SK-N-SH (cell line): ENCODE measurements at regions not wholly inside any gene's neighbourhood (a gene's known extent, or its start where the extent isn't known, plus 50 kb on each side); places are given as distances from the start of the nearest gene placed in this dataset.

Source experiments
- CTCF ChIA-PET: fragments of 300-600, 350-600 bp; formaldehyde crosslinking; extraction: SDS; loops from one replicate; lab custom pipeline; 2021; lab: Yijun Ruan, JAX
- POLR2A ChIA-PET: fragments of 350-600 bp; sonication (Branson Sonifier 250); formaldehyde crosslinking; extraction: SDS; loops from one replicate; lab custom pipeline; 2020; ENCODE audit warnings: antibody characterized with exemption, inconsistent platforms; lab: Yijun Ruan, JAX
- DNase-seq: peaks from one replicate; pipeline ENCODE4 v3.0.0; 2012
- H2AFZ ChIP-seq: fragments of 200-600 bp; sonication (generic); 2 replicates; pipeline ENCODE4 v1.8.1; 2016; ENCODE audit warnings: antibody characterized with exemption, mild to moderate bottlenecking, low read depth
- H3F3A ChIP-seq: fragments of 200-600 bp; sonication (generic); replicated peaks from 2 replicates; pipeline ENCODE3; 2016; ENCODE audit warnings: antibody characterized with exemption, mild to moderate bottlenecking; ENCODE audit not compliant: insufficient read depth
- H3K27ac ChIP-seq, 2 experiments: fragments of 200-500 bp in 1 of 2; fragments of 200-600 bp in 1 of 2; sonication (Bioruptor generic) in 1 of 2; sonication (generic), shearing (Covaris generic) in 1 of 2; 2 replicates each; pipeline versions ENCODE4 v1.5.1 to v1.6.1; 2014 to 2016; ENCODE audit warnings: low read depth in 2 of 2, inconsistent platforms in 1 of 2, low read length in 1 of 2, mild to moderate bottlenecking in 1 of 2, mixed read lengths in 1 of 2
- H3K27me3 ChIP-seq: fragments of 200-600 bp; sonication (generic), shearing (Covaris generic); 2 replicates; pipeline ENCODE4 v1.6.1; 2016; ENCODE audit warnings: mixed run types; ENCODE audit not compliant: insufficient read depth
- H3K36me3 ChIP-seq, 2 experiments: fragments of 200-500 bp in 1 of 2; fragments of 200-600 bp in 1 of 2; sonication (Bioruptor generic) in 1 of 2; sonication (generic) in 1 of 2; replicated peaks in 1 of 2; 2 replicates each; pipeline versions ENCODE3 to v1.5.1; 2014 to 2016; ENCODE audit warnings: low read length in 1 of 2, mild to moderate bottlenecking in 1 of 2; ENCODE audit not compliant: insufficient read depth in 2 of 2, control insufficient read depth in 1 of 2
- H3K4me1 ChIP-seq, 2 experiments: fragments of 200-500 bp in 1 of 2; fragments of 200-600 bp in 1 of 2; sonication (Bioruptor generic) in 1 of 2; sonication (generic), shearing (Covaris generic) in 1 of 2; 2 replicates each; pipeline versions ENCODE4 v1.5.1 to v1.6.1; 2014 to 2016; ENCODE audit warnings: low read depth in 1 of 2, low read length in 1 of 2, mixed run types in 1 of 2; ENCODE audit not compliant: insufficient read depth in 2 of 2, control insufficient read depth in 1 of 2
- H3K4me2 ChIP-seq: fragments of 200-600 bp; sonication (generic), shearing (Covaris generic); 2 replicates; pipeline ENCODE4 v1.6.1; 2017; ENCODE audit warnings: mixed run types
- H3K4me3 ChIP-seq, 2 experiments: fragments of 200-500 bp in 1 of 2; fragments of 200-600 bp in 1 of 2; sonication (Bioruptor generic) in 1 of 2; sonication (generic), shearing (Covaris generic) in 1 of 2; 2 replicates each; pipeline versions ENCODE4 v1.5.1 to v1.8.1; 2014 to 2016; ENCODE audit warnings: low read depth in 2 of 2, inconsistent platforms in 1 of 2, low read length in 1 of 2, mild to moderate bottlenecking in 1 of 2, mixed read lengths in 1 of 2, moderate library complexity in 1 of 2
- H3K79me2 ChIP-seq: fragments of 200-600 bp; sonication (generic); 2 replicates; pipeline ENCODE4 v1.8.1; 2017; ENCODE audit warnings: mild to moderate bottlenecking; ENCODE audit not compliant: insufficient read depth
- H3K9ac ChIP-seq: fragments of 200-600 bp; sonication (generic); 2 replicates; pipeline ENCODE4 v1.6.1; 2017; ENCODE audit warnings: mixed run types
- H3K9me2 ChIP-seq: fragments of 200-600 bp; sonication (generic); 2 replicates; pipeline ENCODE4 v1.6.1; 2017; ENCODE audit warnings: mixed run types
- H3K9me3 ChIP-seq: fragments of 200-600 bp; sonication (generic); 2 replicates; pipeline ENCODE4 v1.6.1; 2017; ENCODE audit warnings: mixed run types, mild to moderate bottlenecking, moderate library complexity
- H4K20me1 ChIP-seq: fragments of 200-600 bp; sonication (generic); 2 replicates; pipeline ENCODE4 v1.6.1; 2017; ENCODE audit warnings: mild to moderate bottlenecking, mixed run types; ENCODE audit not compliant: insufficient read depth
- CHD2 ChIP-seq: fragments of 150-350 bp; IDR thresholded peaks from 2 replicates; pipeline ENCODE4 v1.6.1; 2018; ENCODE audit warnings: low read length; ENCODE audit not compliant: partially characterized antibody
- CTCF ChIP-seq: fragments of 200-600 bp; sonication (generic); IDR thresholded peaks from 2 replicates; pipeline ENCODE4 v1.6.1; 2017; ENCODE audit warnings: antibody characterized with exemption, mild to moderate bottlenecking, moderate library complexity
- EP300 ChIP-seq, 2 experiments: IDR thresholded peaks; 2 replicates each; pipeline versions ENCODE4 v1.4.0 to v1.6.1; 2012; ENCODE audit warnings: borderline replicate concordance in 1 of 2, low read depth in 1 of 2, low read length in 1 of 2
- GABPA ChIP-seq: IDR thresholded peaks from 2 replicates; pipeline ENCODE4 v1.4.0; 2012; ENCODE audit warnings: low read depth, mild to moderate bottlenecking
- JUND ChIP-seq: IDR thresholded peaks from 2 replicates; pipeline ENCODE4 v1.4.0; 2012
- MXI1 ChIP-seq: IDR thresholded peaks from 2 replicates; pipeline ENCODE4 v1.6.1; 2012; ENCODE audit warnings: mild to moderate bottlenecking, low read depth, low read length, improper control_type of control experiment
- NFIC ChIP-seq: IDR thresholded peaks from 2 replicates; pipeline ENCODE4 v1.4.0; 2012; ENCODE audit warnings: borderline replicate concordance
- PBX3 ChIP-seq: IDR thresholded peaks from 2 replicates; pipeline ENCODE4; 2012
- RAD21 ChIP-seq: IDR thresholded peaks from 2 replicates; pipeline ENCODE4 v1.6.1; 2012; ENCODE audit warnings: mild to moderate bottlenecking, low read length
- RFX5 ChIP-seq: IDR thresholded peaks from 2 replicates; pipeline ENCODE4 v1.6.1; 2012; ENCODE audit warnings: mild to moderate bottlenecking, improper control_type of control experiment, low read length
- RXRA ChIP-seq: IDR thresholded peaks from 2 replicates; pipeline ENCODE4 v1.4.0; 2012; ENCODE audit warnings: low read depth, mild to moderate bottlenecking, borderline replicate concordance
- TAF1 ChIP-seq: IDR thresholded peaks from 2 replicates; pipeline ENCODE4 v1.6.1; 2012; ENCODE audit warnings: low read depth, mild to moderate bottlenecking, low read length, moderate library complexity, borderline replicate concordance
- TEAD4 ChIP-seq: IDR thresholded peaks from 2 replicates; pipeline ENCODE4 v1.4.0; 2012; ENCODE audit warnings: mild to moderate bottlenecking, borderline replicate concordance; ENCODE audit not compliant: insufficient read depth
- WGBS: methylation state at CpG from one replicate; pipeline ENCODE4 v1.1.6; 2017; ENCODE audit warnings: low lambda C conversion rate; 5-methylcytosine and 5-hydroxymethylcytosine counted together
- TF ChIP-seq, protein P1 (sequence below): IDR thresholded peaks from 2 replicates; pipeline ENCODE4 v1.4.0; 2012; ENCODE audit warnings: low read depth
- TF ChIP-seq, protein P2 (sequence below): fragments of 150-350 bp; IDR thresholded peaks from 2 replicates; pipeline ENCODE4 v1.6.1; 2017; ENCODE audit warnings: antibody characterized with exemption, low read length, low read depth, borderline replicate concordance
- TF ChIP-seq, protein P3 (sequence below): IDR thresholded peaks from 2 replicates; pipeline ENCODE4 v1.4.0; 2012; ENCODE audit warnings: low read depth, borderline replicate concordance
- TF ChIP-seq, protein P4 (sequence below): fragments of 150-350 bp; IDR thresholded peaks from 2 replicates; pipeline ENCODE4 v1.6.1; 2016; ENCODE audit warnings: mild to moderate bottlenecking, low read depth, low read length

GRCh38 chr10:9061871-9062270 lies 1007.4 kb downstream of the GATA3 start:
- Histone ChIP-seq H2AFZ (no peak overlapping the region), H3K4me1 (peaks cover 0 to 16% of the 10 kb centered on the region in 2 experiments; a peak in 2 of 4 replicates), H3K27ac (peak overlapping the region in 1 of 2 experiments; percentile 84; a peak in 2 of 4 replicates), H4K20me1 (no peaks in the 10 kb centered on the region), H3K9ac (no peak overlapping the region), H3K4me2 (no peak overlapping the region), H3K36me3 (no peaks in the 10 kb centered on the region), H3K4me3 (no peak overlapping the region; a peak in 1 of 4 replicates), H3K9me2 (no peaks in the 10 kb centered on the region), H3F3A (no peaks in the 10 kb centered on the region), H3K27me3 (no peaks in the 10 kb centered on the region), H3K9me3 (no peaks in the 10 kb centered on the region), H3K79me2 (no peaks in the 10 kb centered on the region)
- TF ChIP-seq, protein P1, sequence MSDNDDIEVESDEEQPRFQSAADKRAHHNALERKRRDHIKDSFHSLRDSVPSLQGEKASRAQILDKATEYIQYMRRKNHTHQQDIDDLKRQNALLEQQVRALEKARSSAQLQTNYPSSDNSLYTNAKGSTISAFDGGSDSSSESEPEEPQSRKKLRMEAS = no peak
- TF ChIP-seq RFX5 (no peak), CTCF (no peak), TEAD4 (no peak), RXRA (no peak), NFIC (no peak), PBX3 (no peak), EP300 (IDR thresholded peaks at IDR 0.05; ENCODE audit: borderline replicate concordance in 1 of 2, low read depth in 1 of 2, low read length in 1 of 2) (no peak), RAD21 (no peak), GABPA (no peak)
- TF ChIP-seq, protein P2, sequence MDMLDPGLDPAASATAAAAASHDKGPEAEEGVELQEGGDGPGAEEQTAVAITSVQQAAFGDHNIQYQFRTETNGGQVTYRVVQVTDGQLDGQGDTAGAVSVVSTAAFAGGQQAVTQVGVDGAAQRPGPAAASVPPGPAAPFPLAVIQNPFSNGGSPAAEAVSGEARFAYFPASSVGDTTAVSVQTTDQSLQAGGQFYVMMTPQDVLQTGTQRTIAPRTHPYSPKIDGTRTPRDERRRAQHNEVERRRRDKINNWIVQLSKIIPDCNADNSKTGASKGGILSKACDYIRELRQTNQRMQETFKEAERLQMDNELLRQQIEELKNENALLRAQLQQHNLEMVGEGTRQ = no peak
- TF ChIP-seq, protein P3, sequence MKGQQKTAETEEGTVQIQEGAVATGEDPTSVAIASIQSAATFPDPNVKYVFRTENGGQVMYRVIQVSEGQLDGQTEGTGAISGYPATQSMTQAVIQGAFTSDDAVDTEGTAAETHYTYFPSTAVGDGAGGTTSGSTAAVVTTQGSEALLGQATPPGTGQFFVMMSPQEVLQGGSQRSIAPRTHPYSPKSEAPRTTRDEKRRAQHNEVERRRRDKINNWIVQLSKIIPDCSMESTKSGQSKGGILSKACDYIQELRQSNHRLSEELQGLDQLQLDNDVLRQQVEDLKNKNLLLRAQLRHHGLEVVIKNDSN = no peak
- 64% methylated on average over 3 of the region's 3 CpGs for WGBS
- ChIA-PET CTCF (interaction anchor here (1.5 to 1.6 kb wide), 2 partner anchors 34 to 147 kb away, joined by 3 read pairs; no protein-coding TSS in a partner anchor), POLR2A (no interaction called here)
- DNase-seq = no peak

DNA sequence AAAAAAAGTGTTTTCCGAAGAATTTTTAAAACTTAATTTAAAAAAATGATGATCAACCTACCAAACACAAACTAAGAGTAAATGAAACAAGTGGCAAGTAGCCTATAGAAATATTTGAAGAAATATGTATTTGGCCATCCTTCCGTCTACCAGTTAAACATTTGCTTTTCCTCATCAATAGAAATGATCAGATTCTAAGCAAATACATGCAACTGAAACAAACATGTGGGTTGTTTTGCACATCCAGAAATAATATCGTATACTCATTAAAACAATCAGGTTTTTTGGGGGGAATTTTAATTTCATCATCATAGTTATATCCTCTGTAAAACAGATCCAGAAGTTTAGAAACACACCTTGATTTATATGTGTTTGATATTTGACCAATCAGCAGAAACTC lies 1011.7 kb downstream of the GATA3 start:
- H3K9ac ChIP-seq = no peak overlapping the region
- H3K4me3 ChIP-seq = no peak overlapping the region
- no peaks in the 10 kb centered on the region for H3K9me2 ChIP-seq
- H3K36me3 ChIP-seq = no peaks in the 10 kb centered on the region
- no peaks in the 10 kb centered on the region for H4K20me1 ChIP-seq
- no peaks in the 10 kb centered on the region for H3K27me3 ChIP-seq
- H3K4me1 ChIP-seq = peaks cover 0 to 9% of the 10 kb centered on the region in 2 experiments; a peak in 2 of 4 replicates
- no peaks in the 10 kb centered on the region for H3K9me3 ChIP-seq
- no peak overlapping the region for H2AFZ ChIP-seq
- no peak overlapping the region for H3K4me2 ChIP-seq
- 58% methylated on average over 3 of the region's 3 CpGs for WGBS
- CTCF ChIA-PET = interaction anchor here (0.7 kb wide), 1 partner anchor 25 kb away, joined by 3 read pairs; no protein-coding TSS in a partner anchor
- DNase-seq = no peak
- no peaks in the 10 kb centered on the region for H3F3A ChIP-seq
- H3K79me2 ChIP-seq = no peaks in the 10 kb centered on the region
- no peak overlapping the region for H3K27ac ChIP-seq
- POLR2A ChIA-PET = no interaction called here
- no peak for TF ChIP-seq TEAD4
- TF ChIP-seq NFIC = no peak
- TF ChIP-seq TAF1 = no peak
- TF ChIP-seq PBX3 = no peak
- TF ChIP-seq CHD2 = no peak
- TF ChIP-seq JUND = no peak
- TF ChIP-seq, protein P4, sequence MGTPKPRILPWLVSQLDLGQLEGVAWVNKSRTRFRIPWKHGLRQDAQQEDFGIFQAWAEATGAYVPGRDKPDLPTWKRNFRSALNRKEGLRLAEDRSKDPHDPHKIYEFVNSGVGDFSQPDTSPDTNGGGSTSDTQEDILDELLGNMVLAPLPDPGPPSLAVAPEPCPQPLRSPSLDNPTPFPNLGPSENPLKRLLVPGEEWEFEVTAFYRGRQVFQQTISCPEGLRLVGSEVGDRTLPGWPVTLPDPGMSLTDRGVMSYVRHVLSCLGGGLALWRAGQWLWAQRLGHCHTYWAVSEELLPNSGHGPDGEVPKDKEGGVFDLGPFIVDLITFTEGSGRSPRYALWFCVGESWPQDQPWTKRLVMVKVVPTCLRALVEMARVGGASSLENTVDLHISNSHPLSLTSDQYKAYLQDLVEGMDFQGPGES = no peak
- no peak for TF ChIP-seq EP300 (IDR thresholded peaks at IDR 0.05; ENCODE audit: borderline replicate concordance in 1 of 2, low read depth in 1 of 2, low read length in 1 of 2)
- no peak for TF ChIP-seq RFX5
- no peak for TF ChIP-seq MXI1
